GM12873 (cell line): ENCODE measurements at regions not wholly inside any gene's neighbourhood (a gene's known extent, or its start where the extent isn't known, plus 50 kb on each side); places are given as distances from the start of the nearest gene placed in this dataset.

Experiments used
- TF ChIP-seq, protein P1 (sequence below): IDR thresholded peaks from 2 replicates; pipeline ENCODE4 v1.5.1; 2012; ENCODE audit warnings: low read depth, mild to moderate bottlenecking, moderate library complexity, low read length, control low read depth; ENCODE audit not compliant: insufficient read depth; ENCODE audit errors: missing control alignments

DNA sequence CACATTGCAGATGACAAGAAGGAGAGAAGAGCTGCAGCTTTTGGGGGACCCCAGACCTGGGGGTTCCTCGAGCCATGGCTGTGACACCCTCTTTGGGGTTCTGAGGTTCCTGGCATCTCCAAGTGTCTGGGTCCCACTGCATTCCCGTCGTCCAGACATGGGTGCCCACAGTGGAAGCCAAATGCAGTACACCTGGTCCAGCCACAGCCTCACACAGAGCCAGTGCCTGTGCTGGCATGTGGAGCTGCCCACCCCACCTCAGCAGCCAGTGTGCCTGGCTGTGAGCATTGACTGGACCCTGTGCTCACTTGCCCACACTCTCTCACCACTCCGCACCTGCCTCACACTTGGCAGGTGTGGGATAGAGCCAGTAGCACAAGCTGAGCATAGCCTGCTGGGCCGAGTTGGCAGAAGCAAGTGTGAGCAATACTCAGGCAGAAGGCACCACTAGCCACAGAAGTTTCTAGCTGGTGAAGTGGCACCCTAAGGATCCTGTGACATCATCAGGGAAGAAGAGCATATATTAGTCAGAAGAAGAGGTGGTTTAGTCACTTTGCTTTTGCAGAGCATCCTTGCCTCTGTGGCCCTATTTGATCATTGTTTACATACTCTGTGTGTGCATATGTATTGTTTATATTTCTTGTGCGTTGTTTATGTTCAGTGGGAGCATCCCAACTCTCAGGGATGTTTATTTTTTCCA, 65.0 kb upstream of the MAGEB2 start:
- TF ChIP-seq, protein P1, sequence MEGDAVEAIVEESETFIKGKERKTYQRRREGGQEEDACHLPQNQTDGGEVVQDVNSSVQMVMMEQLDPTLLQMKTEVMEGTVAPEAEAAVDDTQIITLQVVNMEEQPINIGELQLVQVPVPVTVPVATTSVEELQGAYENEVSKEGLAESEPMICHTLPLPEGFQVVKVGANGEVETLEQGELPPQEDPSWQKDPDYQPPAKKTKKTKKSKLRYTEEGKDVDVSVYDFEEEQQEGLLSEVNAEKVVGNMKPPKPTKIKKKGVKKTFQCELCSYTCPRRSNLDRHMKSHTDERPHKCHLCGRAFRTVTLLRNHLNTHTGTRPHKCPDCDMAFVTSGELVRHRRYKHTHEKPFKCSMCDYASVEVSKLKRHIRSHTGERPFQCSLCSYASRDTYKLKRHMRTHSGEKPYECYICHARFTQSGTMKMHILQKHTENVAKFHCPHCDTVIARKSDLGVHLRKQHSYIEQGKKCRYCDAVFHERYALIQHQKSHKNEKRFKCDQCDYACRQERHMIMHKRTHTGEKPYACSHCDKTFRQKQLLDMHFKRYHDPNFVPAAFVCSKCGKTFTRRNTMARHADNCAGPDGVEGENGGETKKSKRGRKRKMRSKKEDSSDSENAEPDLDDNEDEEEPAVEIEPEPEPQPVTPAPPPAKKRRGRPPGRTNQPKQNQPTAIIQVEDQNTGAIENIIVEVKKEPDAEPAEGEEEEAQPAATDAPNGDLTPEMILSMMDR: no peak

DNA sequence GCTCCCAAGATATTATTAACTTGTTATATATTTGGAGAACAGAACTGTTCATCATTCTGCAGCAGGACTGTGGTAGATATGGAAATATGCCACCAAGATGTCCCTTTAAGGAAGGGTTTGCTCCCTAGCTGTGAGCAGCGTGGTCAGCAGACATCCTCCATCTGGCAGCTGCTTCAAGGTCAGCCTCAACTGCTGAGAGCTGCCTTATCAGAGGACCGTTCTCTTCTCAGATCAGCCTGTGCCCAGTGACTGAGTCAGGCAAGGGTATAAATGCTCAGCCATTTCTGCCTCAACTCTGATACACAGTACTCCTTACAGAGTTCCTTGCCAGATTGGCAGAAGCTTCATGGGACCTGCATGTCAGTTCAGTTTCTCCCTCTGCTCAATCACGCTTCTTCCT, 63.4 kb upstream of the MAGEB2 start:
- TF ChIP-seq, protein P1: no peak

DNA sequence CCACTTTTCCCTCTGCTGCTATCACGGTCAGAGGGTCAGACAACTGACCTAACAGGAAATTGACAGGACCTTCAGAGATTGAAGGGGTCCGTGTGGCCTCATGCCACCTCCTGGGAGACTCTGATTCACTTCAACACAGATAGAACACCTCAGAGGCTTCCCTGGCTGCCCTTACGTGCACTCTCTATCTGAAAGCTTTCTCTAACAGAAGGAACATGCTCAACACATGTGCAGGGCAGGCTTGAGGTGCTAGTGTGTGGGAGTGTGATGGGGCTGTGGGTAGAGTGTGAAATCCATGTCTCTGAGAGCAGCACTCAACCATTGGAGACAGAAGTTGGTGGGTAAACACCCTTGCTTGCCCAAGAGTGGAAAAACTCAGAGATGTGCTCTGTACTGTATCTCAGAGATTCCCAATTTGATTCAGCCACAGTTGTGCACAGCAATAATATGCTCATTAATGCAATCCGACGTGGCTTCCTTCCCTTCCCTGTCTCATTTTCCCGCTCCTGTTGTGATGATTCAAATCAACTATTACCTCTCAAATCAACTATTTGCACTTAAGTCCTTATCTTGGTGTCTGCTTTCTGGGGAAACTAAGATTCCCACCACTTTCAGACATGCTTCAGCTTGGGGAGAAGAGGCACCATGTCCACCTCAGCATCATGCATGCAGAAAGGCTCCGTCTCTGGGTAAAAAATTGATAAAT, 62.0 kb upstream of the MAGEB2 start:
- TF ChIP-seq, protein P1: no peak

DNA sequence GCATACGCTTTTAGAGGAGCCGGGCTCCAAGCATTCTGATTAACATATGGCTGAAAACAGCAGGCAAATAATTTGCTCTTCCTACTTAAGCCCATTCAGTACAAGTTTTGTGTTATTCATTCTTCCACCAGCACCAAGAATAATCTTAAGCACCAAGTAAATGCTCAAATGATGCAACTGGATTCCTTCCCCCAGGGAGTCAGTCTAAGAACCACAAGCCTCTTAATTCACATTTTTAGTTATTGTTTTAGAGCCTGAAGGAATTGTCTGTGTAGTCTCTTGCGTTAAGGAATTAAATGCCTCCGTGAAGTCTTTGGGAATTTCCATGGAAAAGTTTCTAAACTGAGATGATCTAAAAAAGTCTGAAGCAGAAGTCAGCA, 61.5 kb upstream of the MAGEB2 start:
- TF ChIP-seq, protein P1: no peak

DNA sequence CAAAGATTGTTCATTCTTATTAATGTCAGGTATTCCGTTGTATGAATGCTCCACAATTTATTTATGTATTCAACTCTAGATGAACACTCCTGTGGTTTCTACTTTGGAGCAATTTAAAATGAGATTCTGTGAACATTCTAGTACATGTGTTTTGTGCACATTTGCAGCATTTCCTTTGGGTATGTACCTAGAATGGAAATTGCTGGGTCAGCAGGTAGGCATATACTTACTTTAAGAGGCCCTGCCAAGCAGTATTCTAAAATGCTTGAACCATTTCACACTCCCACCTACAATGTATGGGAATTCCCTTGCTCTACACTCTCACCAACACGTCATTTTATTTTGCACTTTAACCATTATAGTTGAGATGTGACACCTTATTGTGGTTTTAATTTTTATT, 59.4 kb upstream of the MAGEB2 start:
- TF ChIP-seq, protein P1: no peak

DNA sequence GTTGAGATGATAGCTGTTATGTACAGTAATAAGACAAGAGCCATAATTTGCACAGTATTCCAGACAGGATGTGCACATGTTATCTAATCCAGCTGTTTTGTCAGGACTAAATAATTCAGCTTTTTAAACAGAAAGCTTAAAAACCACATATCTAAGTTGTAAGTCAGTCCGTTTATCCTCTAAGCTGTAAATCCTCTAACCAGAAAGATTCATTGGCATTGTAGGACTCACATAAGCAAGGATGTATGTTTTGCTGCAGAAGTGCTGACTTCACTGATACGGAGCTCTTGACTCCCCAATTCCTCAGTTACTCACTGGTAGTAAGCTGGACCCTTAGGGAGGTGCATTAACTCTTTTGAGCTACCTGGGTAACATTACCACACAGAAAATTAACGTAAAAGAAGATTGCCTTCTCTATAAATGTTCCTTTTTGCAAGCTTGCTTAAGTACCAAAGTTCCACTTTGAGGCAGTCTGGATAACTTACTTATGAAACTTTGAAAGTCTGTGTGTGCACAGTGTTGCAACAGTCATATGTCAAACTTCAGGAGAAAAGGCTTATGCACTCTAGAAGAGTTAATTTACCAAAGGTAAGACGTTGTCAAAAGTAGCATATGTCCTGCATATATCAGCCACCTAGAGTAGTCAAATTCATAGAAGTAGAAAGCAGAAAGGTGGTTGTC, 58.3 kb upstream of the MAGEB2 start:
- TF ChIP-seq, protein P1: no peak

DNA sequence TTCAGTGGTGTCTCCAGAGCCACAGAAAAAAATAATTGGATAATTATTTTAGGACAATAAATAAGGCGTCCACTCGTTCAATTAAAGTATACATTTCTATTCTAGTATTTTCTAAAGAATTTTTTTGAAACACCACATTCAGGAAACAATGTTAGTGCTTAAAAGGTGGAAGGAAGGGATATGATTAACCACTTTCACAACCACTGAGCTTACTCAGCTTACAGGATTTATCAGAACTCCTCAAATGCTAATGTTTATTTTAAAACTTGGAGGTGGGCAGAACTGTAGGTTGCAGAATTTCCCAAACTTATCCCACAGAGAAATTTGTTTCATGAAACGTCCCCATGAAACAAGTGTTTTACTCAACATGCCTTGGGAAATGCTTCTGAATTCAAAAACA, 54.3 kb upstream of the MAGEB2 start:
- TF ChIP-seq, protein P1: no peak
